ENCODE measurements at regions not wholly inside any gene's neighbourhood (a gene's known extent, or its start where the extent isn't known, plus 50 kb on each side); places are given as distances from the start of the nearest gene placed in this dataset.

GRCh38 chr5:143674469-143674786, 137.5 kb upstream of the HMHB1 start:
- DNase-seq (ENCODE audit: extremely low read depth in 1 of 11, low read depth in 9 of 11, low spot score in 4 of 11): no peak

- no peak for DNase-seq (ENCODE audit: extremely low read depth in 1 of 11, low read depth in 9 of 11, low spot score in 4 of 11)
Observed at GRCh38 chr5:143673676-143674468, 138.1 kb upstream of the HMHB1 start.

DNA sequence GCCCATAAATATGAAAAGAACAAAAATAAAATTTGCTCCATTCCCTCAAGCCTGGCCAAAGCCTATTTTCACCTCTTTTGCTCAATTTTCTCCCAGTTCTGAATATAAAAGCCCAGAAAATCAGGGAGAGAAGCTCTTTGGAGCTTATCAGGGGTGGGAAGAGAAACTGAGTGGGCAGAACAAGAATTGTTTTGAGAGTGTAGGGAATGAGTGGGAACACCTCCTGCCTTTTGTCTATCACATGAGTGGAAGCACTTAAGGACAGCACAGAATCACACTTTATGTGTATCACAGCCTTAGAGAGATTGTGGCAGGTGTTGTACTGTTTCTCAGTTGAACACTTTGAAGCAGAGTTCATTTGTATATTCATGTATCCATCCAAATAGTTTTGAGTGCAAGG, 139.2 kb upstream of the HMHB1 start:
- DNase-seq (ENCODE audit: extremely low read depth in 1 of 11, low read depth in 9 of 11, low spot score in 4 of 11): no peak

DNA sequence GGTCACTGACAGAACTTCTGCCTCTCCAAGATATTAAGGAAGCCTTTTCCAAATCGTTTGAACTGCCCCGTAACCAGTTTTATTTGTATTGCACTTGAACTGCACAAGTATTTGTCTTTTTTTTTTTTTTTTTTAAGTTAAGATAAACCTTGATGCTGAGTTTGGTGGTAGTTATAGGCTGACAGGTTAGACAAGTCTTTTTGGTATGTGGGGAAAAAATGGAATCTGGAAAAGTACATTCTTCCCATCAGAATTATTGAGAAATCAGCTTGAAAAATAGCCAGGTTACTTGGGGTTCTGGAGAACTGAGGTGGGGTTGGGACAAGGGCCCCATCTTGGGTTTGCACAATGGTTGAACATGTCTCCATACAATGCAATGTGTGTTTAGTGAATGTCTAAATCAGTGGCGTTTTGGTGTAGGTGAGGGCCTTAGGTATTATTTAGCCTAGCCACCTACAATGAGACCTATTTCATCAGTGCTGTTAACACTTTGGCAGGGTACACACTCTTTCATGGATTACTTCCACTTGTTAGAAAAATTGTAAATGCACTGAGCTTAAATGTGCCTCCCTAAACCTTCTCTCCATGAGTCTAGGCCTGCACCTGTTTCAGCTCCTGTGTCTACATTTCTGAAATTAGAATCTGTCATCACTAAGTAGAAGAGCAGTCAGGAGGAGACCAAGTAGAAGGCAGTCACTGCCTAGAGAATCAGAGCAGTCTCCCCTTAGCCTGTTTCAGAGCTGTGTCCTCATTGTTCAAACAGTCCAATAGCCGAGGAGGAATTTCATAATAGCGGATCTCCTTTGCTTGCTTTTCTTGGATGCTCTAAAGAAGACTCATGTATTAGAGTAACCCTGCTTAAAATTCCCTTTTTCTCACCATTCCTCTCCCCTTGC, 140.0 kb upstream of the HMHB1 start:
- DNase-seq (ENCODE audit: extremely low read depth in 1 of 11, low read depth in 9 of 11, low spot score in 4 of 11): no peak

GRCh38 chr5:143671021-143671420, 140.9 kb upstream of the HMHB1 start:
- DNase-seq (ENCODE audit: extremely low read depth in 1 of 11, low read depth in 9 of 11, low spot score in 4 of 11): no peak

GRCh38 chr5:143665866-143666265, 146.1 kb upstream of the HMHB1 start:
- DNase-seq (ENCODE audit: extremely low read depth in 1 of 11, low read depth in 9 of 11, low spot score in 4 of 11): no peak

GRCh38 chr5:143664623-143665022, 147.3 kb upstream of the HMHB1 start:
- no peak for DNase-seq (ENCODE audit: extremely low read depth in 1 of 11, low read depth in 9 of 11, low spot score in 4 of 11)

DNA sequence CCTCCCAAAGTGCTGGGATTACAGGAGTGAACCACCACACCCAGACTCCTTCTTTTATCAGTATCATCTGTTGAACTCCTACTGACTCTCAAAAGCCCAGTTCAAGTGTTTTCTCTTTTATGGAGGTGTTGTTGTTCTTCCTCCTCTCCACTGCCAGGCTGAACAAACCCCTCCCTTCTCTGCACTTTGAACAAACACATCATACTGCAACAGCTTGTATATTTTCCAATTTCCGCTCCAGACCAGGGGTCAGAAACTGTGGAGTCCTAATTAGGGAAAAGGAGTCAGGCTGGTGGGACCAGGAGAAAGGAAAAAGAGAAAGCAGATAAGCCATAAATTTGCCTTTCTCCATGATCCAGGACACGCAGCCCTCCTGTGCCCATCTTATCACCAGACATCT, 148.1 kb upstream of the HMHB1 start:
- DNase-seq (ENCODE audit: extremely low read depth in 1 of 11, low read depth in 9 of 11, low spot score in 4 of 11): no peak

DNA sequence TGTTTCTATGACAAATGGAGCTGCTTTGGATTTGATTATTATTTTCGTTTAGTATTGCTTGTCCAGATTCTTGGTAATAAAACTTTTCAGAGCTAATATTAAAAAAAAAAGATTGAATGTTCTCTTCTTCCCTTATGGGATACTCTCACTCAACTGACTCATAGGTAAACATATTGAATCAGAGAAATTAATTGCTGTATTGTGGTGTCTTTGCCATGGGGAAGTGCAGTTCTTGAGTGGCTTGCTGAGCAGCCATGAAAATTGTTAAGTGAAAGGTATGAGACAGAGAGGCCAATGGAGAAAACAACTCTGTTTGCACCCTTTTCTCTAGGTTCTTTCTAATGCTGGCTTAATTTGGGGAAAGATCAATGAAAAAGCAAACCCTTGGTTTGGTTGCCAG, 149.9 kb upstream of the HMHB1 start:
- no peak for DNase-seq (ENCODE audit: extremely low read depth in 1 of 11, low read depth in 9 of 11, low spot score in 4 of 11)

DNA sequence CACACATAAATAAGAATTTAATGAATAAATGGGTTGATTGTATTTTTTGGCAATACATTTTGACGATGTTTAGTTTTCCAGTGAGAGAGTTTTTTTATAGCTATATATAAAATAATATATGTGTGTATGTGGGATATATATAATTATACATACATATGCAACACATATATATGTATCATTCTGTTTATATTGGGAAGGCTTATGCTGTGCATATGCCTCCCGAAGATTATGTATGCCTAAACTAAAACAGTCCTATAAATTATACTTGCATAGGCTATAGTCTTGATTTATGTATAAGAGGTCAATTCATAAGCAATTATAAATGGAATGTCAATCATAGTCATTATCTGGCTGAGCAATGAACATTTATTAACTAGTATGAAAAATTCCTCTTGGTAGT, 151.3 kb upstream of the HMHB1 start:
- DNase-seq (ENCODE audit: extremely low read depth in 1 of 11, low read depth in 9 of 11, low spot score in 4 of 11): no peak

DNA sequence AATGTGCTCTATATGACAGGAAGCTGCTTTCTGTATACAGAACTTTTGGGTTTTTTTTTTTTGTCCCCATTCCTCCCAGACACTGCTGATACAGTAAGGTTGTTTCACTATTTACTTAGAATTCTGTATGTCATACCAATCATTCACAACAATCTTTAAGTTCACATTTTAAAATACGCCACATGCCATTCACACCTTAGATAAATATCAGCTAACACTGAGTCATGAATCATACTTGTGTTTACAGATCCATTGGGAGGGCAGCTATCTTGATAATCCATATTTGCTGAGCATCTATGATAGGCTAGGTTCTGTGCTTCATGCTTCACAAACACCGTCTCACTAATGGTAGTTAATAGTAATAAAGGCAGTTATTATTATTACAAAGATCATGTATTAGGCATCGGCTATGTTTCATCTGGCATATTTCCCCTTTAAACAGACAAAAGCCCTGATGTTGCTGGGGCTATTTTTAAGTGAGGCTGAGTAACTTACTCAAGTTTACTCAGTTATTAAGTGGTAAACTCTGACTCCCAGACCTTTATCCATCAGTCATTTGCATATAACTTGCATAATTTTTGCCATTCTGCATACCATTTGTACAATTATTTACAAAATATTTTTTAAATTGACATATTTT, 152.2 kb upstream of the HMHB1 start:
- no peak for DNase-seq (ENCODE audit: extremely low read depth in 1 of 11, low read depth in 9 of 11, low spot score in 4 of 11)

GRCh38 chr5:143658956-143659355, 153.0 kb upstream of the HMHB1 start:
- no peak for DNase-seq (ENCODE audit: extremely low read depth in 1 of 11, low read depth in 9 of 11, low spot score in 4 of 11)

- DNase-seq (ENCODE audit: extremely low read depth in 1 of 11, low read depth in 9 of 11, low spot score in 4 of 11): peak in 6 of 11 donors; percentile 18 to 57 (median 27)
Observed at GRCh38 chr5:143657647-143658285, 154.2 kb upstream of the HMHB1 start.

GRCh38 chr5:143653766-143654282, 158.1 kb upstream of the HMHB1 start:
- DNase-seq (ENCODE audit: extremely low read depth in 1 of 11, low read depth in 9 of 11, low spot score in 4 of 11): no peak

GRCh38 chr5:143653256-143653655, 158.7 kb upstream of the HMHB1 start:
- DNase-seq (ENCODE audit: extremely low read depth in 1 of 11, low read depth in 9 of 11, low spot score in 4 of 11): no peak

- no peak for DNase-seq (ENCODE audit: extremely low read depth in 1 of 11, low read depth in 9 of 11, low spot score in 4 of 11)
Observed at GRCh38 chr5:143652108-143652700, 159.8 kb upstream of the HMHB1 start.

GRCh38 chr5:143649937-143650621, 161.9 kb upstream of the HMHB1 start:
- DNase-seq (ENCODE audit: extremely low read depth in 1 of 11, low read depth in 9 of 11, low spot score in 4 of 11): no peak

- no peak for DNase-seq (ENCODE audit: extremely low read depth in 1 of 11, low read depth in 9 of 11, low spot score in 4 of 11)
Observed at GRCh38 chr5:143648696-143649095, 163.3 kb upstream of the HMHB1 start.

All from renal cortex interstitium (tissue), 11 donors.